GM21360 (cell line): ENCODE measurements at regions not wholly inside any gene's neighbourhood (a gene's known extent, or its start where the extent isn't known, plus 50 kb on each side); places are given as distances from the start of the nearest gene placed in this dataset.

Experiments
- ATAC-seq: cut with Tn5 transposase; IDR thresholded peaks from one replicate; pipeline ENCODE4 v1.9.1; 2021; ENCODE audit warnings: mild to moderate bottlenecking, moderate library complexity; ENCODE audit not compliant: unreplicated experiment

DNA sequence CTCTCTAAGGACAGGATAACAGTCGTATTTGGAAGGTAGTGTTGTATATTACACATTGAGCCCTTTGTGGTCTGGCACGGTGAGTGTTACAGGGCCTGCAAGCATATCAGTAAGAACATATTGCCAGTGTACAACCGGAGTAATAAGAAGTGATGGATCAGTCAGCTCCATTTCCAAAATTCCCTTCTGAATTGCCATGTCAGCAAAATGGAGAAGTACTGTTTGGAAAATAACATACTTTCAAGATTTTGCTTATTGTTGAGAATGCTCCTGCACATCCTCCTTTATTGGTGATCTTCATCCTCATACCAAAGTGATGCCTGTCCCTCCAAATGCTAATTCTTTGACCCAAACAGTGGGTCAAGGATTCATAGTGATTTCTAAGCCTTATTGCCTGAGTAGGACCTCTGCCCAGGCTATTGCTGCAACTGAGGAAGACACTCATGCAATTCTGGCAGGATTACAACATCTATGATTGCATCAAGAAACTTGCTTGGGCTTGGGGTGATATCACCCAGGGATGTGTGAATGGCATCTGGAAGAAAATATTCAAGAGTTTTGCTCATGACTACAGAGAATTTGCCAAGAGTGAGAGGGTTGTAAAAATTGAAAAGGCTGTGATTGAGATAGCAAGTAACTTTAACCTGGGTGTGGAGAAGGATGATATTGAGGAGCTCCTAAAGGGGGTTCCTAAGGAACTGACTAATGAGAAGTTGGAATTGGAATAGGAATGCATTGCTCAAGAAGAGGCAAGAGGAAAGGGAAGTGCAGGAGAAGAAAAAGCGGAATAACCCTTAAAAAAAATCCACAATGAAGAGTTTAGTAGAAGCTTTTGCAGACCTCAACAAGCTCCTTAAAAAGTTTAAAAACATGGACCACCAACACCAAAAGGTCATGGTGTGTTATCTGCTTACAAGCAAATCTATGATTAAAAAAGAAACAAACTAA, 452.2 kb upstream of the SORCS1 start:
- ATAC-seq: no peak

DNA sequence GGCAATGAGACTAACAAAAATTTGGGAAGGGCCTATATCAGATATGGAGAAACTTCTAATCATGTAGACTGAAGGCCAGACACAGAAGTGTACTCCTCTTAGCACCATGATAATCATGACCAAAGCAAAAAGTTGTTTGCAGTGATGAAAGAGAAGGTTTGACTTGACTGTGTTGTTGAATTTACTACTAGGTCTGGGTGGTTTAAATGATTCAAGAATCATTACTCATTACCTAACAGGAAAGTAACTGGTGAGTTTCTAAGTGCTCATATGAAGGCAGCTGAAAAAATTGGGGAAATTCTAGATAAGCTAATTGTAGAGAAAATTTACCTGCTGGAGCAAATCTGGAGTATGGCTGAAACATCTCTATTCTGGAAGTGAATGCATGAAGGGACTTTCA, 451.5 kb upstream of the SORCS1 start:
- no peak for ATAC-seq

DNA sequence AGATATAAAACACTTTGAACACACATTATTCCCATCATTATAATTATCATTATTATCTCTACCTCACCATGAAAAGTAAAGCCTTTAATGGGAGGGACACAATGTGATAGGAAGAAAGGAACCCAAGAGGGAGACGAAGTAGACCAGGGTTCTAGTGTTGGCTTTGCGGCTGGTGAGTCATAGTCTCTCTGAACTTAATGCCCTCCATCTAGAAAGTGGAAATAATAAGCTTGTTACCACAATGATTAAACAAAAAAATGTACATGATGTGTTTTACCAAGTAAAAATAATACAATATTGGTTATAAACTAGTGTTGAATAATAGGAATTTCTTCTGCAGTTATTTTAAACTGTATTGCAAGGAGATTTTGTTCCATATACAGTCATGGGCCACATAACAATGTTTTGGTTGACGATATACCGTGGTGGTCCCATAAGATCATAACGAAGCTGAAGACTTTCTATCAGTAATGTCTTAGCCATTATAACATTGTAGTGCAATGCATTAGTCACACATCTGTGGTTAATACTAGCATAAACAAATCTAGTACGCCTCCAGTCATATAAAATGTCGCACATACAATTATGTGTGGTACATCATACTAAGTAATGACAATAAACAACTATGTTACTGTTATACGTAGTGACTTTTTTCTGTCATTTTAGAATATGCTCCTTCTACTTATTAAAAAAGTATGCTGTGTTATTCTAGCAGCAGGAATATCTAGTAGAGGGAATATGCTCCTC, 450.6 kb upstream of the SORCS1 start:
- ATAC-seq: no peak

DNA sequence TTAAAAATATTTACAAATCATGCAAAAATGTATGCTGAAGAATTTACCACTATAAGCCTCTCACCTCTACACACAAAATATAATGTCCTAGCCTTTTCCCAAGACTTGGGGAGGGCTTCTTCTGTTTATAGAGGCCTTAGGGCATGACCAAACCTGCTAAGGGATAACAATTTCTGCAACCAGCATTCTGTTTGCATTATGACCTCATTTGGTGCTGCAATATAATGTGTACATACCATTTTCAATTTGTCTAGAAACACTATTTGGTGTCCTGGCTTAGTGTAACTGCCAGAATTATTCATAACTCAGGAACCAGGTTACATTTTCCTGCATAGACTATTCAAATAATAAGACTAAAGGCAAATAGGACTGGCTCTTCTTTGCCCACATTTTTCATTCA, 446.6 kb upstream of the SORCS1 start:
- no peak for ATAC-seq

DNA sequence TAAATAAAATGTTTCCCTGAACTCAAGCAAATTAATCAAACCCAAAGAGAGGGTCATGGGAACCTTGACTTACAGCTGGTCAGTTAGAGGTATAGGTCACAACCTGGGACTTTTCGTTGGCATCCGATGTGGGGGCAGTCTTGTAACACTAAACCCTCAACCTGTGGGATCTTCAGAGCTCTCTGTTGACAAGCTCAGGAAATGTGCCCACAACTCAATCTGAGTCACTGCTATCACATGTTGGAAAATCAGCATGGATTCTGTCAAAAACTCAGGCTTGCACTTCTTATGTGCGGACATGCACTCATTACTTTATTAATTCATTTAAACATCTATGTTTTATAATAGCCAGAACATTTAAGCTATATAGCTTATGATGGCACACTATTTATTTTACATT, 424.6 kb upstream of the SORCS1 start:
- no peak for ATAC-seq

DNA sequence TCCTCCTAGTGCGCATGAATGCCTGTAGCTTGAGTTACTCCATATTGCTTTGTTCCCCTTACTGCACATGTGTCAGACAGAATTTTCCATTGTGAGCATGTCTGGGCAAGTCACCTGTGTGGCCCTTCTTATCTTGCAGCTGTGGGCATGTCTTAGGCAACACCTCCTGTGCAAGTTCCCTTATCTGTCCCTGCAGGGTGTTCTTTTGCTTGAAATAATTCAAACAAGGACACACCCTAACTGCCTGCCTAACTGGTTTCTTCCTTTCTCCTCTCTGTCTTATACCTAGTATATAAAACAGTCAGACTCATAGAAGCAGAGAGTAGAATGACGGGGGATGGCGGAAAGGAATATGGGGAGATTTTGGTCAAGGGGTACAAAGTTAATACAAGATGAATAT, 421.1 kb upstream of the SORCS1 start:
- ATAC-seq: no peak

DNA sequence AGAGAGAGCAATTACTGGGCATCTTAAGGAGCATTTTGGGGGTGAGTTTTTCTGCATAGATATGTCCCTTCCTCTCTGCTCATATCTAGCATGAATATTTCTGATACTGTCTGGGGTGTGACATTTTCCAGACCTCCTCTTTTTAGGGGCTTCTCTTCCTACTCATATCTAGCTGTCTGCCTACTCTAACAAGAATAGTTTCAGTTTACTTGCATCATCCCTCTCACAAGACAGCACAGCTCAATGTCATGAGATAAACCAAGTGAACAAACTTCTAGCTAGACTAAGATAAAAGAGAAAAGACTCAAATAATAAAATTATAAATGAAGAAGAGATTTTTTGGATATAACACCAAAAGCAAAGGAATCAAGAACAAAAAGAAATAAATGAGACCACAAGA, 419.5 kb upstream of the SORCS1 start:
- ATAC-seq: no peak

DNA sequence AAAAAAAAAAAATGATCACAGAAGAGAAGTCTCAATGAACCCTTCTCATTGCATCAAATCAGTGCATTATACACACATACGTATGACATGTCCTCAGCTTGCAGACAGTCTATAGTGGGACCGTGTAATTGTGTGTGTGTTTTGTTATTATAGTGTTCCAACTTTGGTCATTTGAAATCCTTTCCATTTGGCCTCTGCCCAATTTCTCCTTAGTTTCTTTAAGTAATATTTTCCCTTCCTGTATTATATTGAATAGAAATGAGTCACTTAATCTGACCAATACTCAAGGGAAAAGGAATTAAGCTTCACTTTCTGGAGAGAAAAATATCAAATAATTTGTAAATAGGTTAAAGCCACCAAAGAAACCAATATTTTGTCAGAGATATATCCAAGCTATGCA, 415.5 kb upstream of the SORCS1 start:
- no peak for ATAC-seq

DNA sequence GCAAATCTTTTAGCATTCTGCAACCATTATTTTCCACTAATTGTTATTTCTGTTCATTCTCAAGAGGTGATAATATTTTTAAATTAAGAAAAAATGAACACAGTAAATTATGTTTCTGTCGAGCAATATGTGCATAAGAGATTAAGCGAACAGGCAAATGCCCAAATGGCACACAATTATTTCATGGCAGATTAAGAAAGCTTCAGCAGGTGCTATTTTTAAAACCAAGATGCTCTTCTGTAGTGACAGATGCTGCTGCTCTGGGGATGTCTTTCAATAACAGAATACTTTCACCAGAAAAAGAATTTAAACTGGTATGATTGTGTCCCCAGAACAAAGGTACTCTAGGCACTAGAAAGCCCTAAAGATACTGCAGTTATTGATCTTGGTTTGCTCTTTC, 412.7 kb upstream of the SORCS1 start:
- no peak for ATAC-seq

DNA sequence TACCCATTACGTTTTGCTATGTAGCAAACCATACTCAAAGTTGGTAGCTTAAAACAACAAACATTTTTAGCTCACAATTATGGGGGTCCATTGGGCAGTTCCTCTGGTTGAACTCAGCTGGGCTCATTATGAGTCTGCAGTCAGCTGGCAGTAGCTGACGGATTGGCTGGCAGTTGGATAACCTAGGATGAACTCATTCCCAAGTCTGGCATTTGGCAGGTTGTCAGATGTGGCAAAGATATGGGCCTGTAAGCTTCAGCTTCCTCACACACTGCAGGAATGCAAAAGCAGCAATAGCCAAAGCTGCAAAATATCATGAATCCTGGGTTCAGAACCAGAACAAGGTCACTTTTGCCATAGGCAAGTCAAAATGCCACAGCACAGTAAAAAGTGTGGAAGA, 412.2 kb upstream of the SORCS1 start:
- no peak for ATAC-seq

DNA sequence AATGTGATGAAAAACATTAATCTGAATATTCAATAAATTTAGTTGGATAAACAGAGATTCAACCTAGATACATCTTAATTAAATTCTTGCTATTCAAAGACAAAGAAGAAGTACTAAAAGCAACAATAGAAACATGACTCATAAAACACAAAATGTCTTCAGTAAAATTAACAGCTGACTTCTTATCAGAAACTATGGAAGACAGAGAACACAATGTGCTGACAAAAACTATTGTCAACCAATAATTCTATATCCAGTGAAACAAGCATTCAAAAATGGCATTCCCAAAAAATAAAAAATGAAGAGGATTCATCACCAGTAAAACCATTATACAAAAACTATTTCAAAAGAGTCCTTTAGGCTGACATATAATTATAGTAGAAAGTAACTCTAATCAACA, 400.5 kb upstream of the SORCS1 start:
- no peak for ATAC-seq

DNA sequence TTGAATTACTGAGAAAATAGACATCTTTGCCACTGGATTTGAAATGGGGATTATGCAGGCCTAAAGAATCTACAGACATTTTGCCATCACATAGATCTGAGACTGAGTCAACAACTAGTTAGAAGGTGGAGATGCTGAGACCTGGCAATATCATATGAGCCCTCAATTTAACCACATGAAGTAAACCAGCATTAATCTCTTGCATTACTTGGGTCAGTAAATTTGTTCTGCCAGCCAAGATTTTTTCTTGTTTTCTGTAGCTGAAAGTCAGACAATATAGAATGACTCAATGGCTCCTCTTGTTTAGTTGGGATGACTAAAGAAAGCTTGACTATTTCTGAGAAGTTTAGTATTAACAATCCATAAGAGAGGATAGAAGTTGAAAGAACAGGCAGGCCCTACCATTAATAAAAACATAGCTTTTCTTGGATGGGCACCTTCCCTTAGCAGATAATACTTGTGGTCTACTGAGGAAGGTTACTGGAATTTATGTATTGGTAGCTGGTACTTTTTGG, 396.7 kb upstream of the SORCS1 start:
- no peak for ATAC-seq

DNA sequence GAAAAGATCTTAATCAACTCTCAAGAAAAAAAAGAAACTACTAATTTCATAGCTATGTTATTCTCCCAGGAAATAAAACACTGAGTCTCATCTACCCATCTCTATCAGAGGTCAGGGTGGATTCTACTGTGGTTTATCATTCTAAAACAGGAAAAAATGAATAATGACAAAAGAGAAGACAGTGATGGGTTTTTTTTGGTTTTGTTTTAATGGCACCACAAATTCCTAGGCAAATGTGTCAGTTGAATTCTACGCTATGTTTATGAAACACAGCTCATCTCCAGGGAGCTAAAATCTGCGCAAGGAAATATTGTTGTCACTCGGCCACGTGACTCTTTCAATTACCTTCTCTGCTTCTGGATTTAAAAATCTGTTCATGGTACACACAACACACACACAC, 393.4 kb upstream of the SORCS1 start:
- no peak for ATAC-seq

DNA sequence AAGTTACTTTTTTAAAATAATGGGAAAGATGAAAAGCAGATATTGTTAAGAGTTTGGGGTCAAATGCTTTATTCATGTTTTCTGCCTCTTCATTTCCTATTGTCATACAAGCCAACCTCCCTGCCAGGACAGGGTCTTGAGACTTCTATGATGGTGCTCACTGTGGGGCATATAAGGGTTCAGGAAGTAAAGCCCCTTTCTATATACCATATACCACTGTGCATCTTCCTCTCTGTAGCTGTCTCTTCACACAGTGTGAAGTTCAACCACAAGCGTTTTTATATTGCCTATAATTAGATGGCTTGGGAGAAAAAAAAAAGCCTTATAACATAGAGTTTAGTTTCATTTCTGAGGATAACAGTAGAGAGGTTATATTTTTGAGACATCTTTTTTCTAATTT, 389.8 kb upstream of the SORCS1 start:
- no peak for ATAC-seq

DNA sequence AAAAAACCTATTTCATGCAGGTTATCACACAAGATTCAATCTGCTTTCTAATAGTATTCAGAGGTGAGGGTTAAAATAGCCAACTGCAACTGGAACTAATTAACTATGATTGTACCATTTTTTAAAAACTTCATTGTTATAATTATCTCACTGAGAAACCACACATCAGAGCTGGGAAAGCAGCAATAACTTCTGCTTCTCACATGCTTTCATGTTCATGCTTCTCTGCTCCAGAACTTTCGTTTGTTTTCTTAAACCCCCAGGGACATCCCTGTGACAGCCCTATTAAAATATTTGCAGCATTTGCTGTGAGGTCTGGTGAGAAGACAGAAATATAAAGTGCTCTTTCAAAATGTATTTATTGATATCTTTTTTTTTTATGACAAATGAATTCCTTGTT, 389.0 kb upstream of the SORCS1 start:
- peak; percentile 67 for ATAC-seq

DNA sequence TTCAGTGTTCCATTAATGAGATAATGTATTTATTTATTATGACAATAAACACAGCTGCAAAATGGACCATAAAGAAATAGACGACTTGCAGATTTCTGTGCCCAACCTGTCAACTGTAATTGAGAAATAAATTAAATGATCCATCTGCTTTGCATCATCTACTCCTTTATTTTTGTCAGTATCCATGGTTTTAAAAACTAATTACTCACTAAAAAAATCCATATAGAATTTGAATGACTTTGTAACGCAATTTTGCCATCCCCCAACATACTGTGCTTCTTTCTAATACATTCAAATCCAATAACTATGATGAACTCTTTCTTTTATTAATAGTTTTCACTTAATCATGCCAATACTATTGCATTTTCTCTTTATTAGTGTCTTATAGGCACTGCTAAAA, 388.5 kb upstream of the SORCS1 start:
- ATAC-seq: no peak

DNA sequence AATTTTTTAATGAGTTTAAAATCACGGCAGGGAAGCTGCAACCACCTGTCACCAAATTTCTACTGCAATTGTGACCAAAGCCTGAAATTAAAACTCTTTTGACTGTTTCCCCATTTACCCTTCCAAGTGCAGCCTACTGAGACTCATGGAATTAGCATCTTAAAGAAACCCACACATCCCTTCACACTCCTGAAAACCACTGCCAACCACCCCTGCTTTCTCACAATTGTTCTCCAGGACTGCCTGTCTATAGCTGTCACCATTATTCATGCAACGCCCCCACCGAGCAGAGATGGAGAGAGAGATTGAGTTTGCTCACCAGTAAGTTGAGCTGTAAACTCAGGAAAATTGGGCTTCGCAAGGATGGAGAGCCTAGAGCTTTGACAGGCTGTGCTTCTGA, 383.8 kb upstream of the SORCS1 start:
- no peak for ATAC-seq

DNA sequence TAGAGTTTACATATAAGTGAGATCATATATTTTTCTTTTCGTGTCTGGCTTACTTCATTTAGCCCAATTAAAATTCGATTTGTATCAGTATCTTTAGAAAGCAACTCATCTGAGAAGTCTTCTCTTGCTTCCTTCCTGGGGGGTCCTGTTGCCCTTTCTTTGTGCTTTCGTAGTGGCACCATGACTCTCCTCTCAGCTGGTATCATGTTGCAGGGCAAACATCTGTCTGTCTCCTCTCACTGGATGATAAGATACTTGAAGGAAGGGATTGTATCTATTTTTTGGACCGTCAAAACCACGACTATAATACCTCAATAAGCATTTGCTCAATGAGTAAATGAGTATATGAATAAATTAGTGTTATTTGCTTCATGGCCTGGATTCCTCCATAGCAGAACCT, 382.5 kb upstream of the SORCS1 start:
- no peak for ATAC-seq

DNA sequence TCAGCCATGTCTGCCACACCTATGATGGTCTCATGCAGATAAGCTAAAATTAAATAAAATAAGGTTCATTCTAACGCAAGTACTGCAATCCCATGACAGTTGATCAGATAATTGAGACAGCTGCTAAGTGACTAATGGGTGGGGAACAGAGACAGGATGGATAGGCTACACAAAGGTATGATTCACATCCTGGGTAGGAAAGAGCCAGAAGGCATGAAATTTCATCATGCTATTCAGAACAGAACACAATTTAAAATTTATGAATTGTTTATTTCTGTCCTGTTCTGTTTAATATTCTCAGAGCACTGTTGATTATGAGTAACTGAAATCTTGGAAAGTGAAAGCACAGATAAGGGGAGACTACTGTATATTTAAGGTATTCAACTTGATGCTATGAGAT, 381.8 kb upstream of the SORCS1 start:
- ATAC-seq: no peak

DNA sequence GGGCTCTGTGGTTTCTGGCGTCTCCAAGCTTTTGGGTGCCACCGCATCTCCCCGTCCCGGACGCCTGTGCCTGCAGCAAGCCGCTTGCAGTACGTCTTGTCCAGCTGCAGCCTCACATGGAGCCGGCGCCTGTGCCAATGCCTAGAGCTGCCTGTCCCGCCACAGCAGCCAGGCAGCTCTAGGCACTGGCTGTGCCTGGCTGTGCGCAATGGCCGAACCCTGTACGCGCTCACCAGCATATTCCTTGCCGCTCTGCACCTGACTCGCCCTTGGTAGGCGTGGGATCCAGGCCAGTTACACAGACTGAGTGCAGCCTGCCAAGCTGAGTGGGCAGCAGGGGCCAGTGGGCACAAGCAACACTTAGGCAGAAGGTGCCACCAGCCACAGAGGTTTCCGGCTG, 381.2 kb upstream of the SORCS1 start:
- no peak for ATAC-seq

DNA sequence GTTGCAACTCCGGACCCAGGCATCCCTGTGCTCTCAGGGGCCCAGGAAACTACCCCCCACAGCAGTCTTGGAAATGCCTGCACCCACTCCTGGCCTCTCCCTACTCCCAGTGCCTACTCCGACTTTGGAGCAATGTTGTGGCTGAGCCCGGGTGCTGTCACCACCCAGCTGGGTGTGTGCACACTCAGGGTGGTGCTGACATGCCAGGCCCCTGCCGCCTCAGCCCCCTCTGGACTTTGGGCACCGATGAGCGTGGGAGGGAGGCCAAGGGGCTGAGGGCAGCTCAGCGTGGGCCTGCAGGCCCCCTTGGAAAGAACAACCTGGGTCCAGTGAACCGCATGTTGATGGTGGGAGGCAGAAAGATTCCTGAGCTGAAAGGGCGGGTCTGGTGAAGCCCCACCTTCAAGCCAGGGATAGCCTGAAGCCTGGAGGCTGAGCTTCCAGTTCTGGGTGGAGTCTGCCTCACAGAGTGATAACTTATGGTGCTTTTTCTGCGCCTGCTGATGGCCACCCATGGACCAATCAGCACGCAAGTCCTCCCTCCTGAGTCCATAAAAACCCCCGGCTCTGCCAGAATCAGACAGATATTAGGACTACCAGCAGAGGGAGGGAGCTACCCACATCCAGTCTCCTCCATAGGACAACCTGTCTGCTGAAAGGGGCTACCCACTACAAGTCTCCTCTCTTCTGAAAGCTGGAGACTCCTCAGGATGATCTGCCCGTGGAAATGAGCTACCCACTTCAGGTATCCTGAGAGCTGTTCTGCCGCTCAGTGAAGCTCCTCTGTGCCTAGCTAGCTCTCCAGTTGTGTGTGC, 380.4 kb upstream of the SORCS1 start:
- ATAC-seq: no peak
